Tibial artery (tissue), 4 donors: ENCODE measurements at regions not wholly inside any gene's neighbourhood (a gene's known extent, or its start where the extent isn't known, plus 50 kb on each side); places are given as distances from the start of the nearest gene placed in this dataset.

ENCODE experiments used
- DNase-seq, 2 donors: peaks; one replicate each; pipeline ENCODE4 v3.0.0-alpha.2; 2019
- H3K27ac ChIP-seq, 2 donors: fragments of 200-600 bp; sonication (generic) in 1 of 2; 1 replicate in 1 of 2; 2 replicates in 1 of 2; pipeline ENCODE4 v1.5.1; 2018 to 2019; ENCODE audit warnings: mild to moderate bottlenecking in 1 of 2
- H3K27me3 ChIP-seq, 2 donors: fragments of 200-600 bp; sonication (generic) in 1 of 2; one replicate each; pipeline versions ENCODE4 v1.5.1 to v1.6.0; 2016 to 2019
- H3K36me3 ChIP-seq, 3 donors: fragments of 200-600 bp; sonication (generic) in 2 of 3; one replicate each; pipeline ENCODE4 v1.5.1; 2016 to 2019; ENCODE audit warnings: mild to moderate bottlenecking in 2 of 3
- H3K4me1 ChIP-seq, 4 donors: fragments of 200-600 bp; sonication (generic) in 2 of 4; 1 replicate in 3 of 4; 2 replicates in 1 of 4; pipeline ENCODE4 v1.5.1; 2016 to 2019
- H3K4me3 ChIP-seq, 2 donors: fragments of 200-600 bp; sonication (generic) in 1 of 2; 1 replicate in 1 of 2; 2 replicates in 1 of 2; pipeline ENCODE4 v1.5.1; 2018 to 2019; ENCODE audit warnings: mild to moderate bottlenecking in 2 of 2
- H3K9me3 ChIP-seq, 3 donors: fragments of 200-600 bp; sonication (generic) in 1 of 3; one replicate each; pipeline ENCODE4 v1.5.1; 2016 to 2019
- CTCF ChIP-seq, 2 experiments: fragments of 200-600 bp in 1 of 2; fragments of 450-650 bp in 1 of 2; IDR thresholded peaks; one replicate each; pipeline ENCODE4 v1.5.1; 2017 to 2019; ENCODE audit warnings: antibody characterized with exemption in 2 of 2, mild to moderate bottlenecking in 1 of 2, moderate library complexity in 1 of 2
- intact Hi-C: fragments of 100-400 bp; cut with DNase I; formaldehyde crosslinking; loops from one replicate; pipeline ENCODE4 v1.15.0; 2023; ENCODE audit warnings: low total_unique reads

- no peak overlapping the region for H3K27ac ChIP-seq
- H3K27me3 ChIP-seq: no peaks in the 10 kb centered on the region
- TF ChIP-seq CTCF (IDR thresholded peaks at IDR 0.05): no peak
- intact Hi-C loops: no loop called here
- no peak for DNase-seq
- H3K36me3 ChIP-seq: no peaks in the 10 kb centered on the region
- H3K4me1 ChIP-seq: no peaks in the 10 kb centered on the region
- H3K4me3 ChIP-seq: no peak overlapping the region
- no peaks in the 10 kb centered on the region for H3K9me3 ChIP-seq
These were observed 340.4 kb downstream of the RPS6KC1 start for GRCh38 chr1:213391445-213391844.

GRCh38 chr1:213393860-213394259, 342.8 kb downstream of the RPS6KC1 start:
- no peak for TF ChIP-seq CTCF (IDR thresholded peaks at IDR 0.05)
- H3K4me1 ChIP-seq: no peaks in the 10 kb centered on the region
- no peaks in the 10 kb centered on the region for H3K27me3 ChIP-seq
- intact Hi-C loops: no loop called here
- no peaks in the 10 kb centered on the region for H3K9me3 ChIP-seq
- no peak overlapping the region for H3K4me3 ChIP-seq
- no peak for DNase-seq
- H3K36me3 ChIP-seq: no peaks in the 10 kb centered on the region
- H3K27ac ChIP-seq: no peak overlapping the region

- TF ChIP-seq CTCF (IDR thresholded peaks at IDR 0.05): no peak
- no peak overlapping the region for H3K4me3 ChIP-seq
- no peaks in the 10 kb centered on the region for H3K36me3 ChIP-seq
- no peak for DNase-seq
- H3K9me3 ChIP-seq: no peaks in the 10 kb centered on the region
- no peaks in the 10 kb centered on the region for H3K4me1 ChIP-seq
- H3K27ac ChIP-seq: no peak overlapping the region
- H3K27me3 ChIP-seq: no peaks in the 10 kb centered on the region
- intact Hi-C loops: no loop called here
These were observed 343.8 kb downstream of the RPS6KC1 start for GRCh38 chr1:213394837-213395236.

GRCh38 chr1:213397638-213398037, 346.6 kb downstream of the RPS6KC1 start:
- intact Hi-C loops: no loop called here
- Histone ChIP-seq H3K4me3 (no peak overlapping the region), H3K27ac (no peak overlapping the region), H3K9me3 (no peaks in the 10 kb centered on the region), H3K27me3 (no peaks in the 10 kb centered on the region), H3K36me3 (no peaks in the 10 kb centered on the region), H3K4me1 (no peaks in the 10 kb centered on the region)
- DNase-seq: no peak
- no peak for TF ChIP-seq CTCF (IDR thresholded peaks at IDR 0.05)

GRCh38 chr1:213399695-213400094, 348.7 kb downstream of the RPS6KC1 start:
- H3K9me3 ChIP-seq: no peaks in the 10 kb centered on the region
- H3K4me1 ChIP-seq: no peaks in the 10 kb centered on the region
- intact Hi-C loops: no loop called here
- H3K4me3 ChIP-seq: no peak overlapping the region
- H3K27ac ChIP-seq: no peak overlapping the region
- H3K36me3 ChIP-seq: no peaks in the 10 kb centered on the region
- H3K27me3 ChIP-seq: no peaks in the 10 kb centered on the region
- no peak for DNase-seq
- no peak for TF ChIP-seq CTCF (IDR thresholded peaks at IDR 0.05)

- no peaks in the 10 kb centered on the region for H3K9me3 ChIP-seq
- DNase-seq: no peak
- H3K4me1 ChIP-seq: no peaks in the 10 kb centered on the region
- TF ChIP-seq CTCF (IDR thresholded peaks at IDR 0.05): no peak
- H3K27me3 ChIP-seq: no peaks in the 10 kb centered on the region
- H3K36me3 ChIP-seq: no peaks in the 10 kb centered on the region
- H3K27ac ChIP-seq: no peak overlapping the region
- intact Hi-C loops: no loop called here
- no peak overlapping the region for H3K4me3 ChIP-seq
These were observed 358.2 kb downstream of the RPS6KC1 start for GRCh38 chr1:213409208-213409631.
